ENCODE measurements at regions not wholly inside any gene's neighbourhood (a gene's known extent, or its start where the extent isn't known, plus 50 kb on each side); places are given as distances from the start of the nearest gene placed in this dataset.

DNA sequence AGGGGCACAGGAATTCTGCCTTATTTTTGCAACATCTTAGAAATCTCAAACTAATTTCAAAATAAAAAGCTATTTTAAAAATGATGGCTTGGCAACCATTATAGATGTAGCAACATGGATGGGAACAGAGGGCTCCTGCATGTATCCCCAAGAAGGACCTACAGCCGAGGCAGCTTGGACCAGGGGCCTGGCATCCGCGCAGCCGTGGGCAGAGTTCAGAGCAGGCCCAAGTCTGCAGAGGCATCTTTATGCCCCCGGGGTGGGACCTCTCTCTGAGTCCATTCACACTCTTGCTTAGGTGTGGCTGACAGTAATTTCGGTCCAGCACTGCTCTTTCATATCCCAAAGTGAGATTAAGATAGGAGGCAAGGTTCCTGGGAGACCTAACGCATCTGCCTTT lies 425.8 kb upstream of the MYT1L start:
- TF ChIP-seq, protein P1, sequence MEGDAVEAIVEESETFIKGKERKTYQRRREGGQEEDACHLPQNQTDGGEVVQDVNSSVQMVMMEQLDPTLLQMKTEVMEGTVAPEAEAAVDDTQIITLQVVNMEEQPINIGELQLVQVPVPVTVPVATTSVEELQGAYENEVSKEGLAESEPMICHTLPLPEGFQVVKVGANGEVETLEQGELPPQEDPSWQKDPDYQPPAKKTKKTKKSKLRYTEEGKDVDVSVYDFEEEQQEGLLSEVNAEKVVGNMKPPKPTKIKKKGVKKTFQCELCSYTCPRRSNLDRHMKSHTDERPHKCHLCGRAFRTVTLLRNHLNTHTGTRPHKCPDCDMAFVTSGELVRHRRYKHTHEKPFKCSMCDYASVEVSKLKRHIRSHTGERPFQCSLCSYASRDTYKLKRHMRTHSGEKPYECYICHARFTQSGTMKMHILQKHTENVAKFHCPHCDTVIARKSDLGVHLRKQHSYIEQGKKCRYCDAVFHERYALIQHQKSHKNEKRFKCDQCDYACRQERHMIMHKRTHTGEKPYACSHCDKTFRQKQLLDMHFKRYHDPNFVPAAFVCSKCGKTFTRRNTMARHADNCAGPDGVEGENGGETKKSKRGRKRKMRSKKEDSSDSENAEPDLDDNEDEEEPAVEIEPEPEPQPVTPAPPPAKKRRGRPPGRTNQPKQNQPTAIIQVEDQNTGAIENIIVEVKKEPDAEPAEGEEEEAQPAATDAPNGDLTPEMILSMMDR (IDR thresholded peaks at IDR 0.05 in 4 of 5, conservative IDR thresholded peaks at IDR 0.05 in 1 of 5), result no peak
- no peak for TF ChIP-seq POLR2A (IDR thresholded peaks at IDR 0.05)

All from gastrocnemius medialis (tissue), 4 donors.